Right hindlimb (tissue), 1 donor: ENCODE measurements at regions not wholly inside any gene's neighbourhood (a gene's known extent, or its start where the extent isn't known, plus 50 kb on each side); places are given as distances from the start of the nearest gene placed in this dataset.
A peak's percentile ranks its signal among the peaks of the same experiment; 100 is the strongest.
"Not testable (repeated sequence)": the region's sequence is repeated elsewhere in the genome, so short reads cannot be mapped to it uniquely, and the experiment has no call there.

Source experiments
- DNase-seq: peaks from one replicate; pipeline ENCODE4 v3.0.0-alpha.2; 2018

DNA sequence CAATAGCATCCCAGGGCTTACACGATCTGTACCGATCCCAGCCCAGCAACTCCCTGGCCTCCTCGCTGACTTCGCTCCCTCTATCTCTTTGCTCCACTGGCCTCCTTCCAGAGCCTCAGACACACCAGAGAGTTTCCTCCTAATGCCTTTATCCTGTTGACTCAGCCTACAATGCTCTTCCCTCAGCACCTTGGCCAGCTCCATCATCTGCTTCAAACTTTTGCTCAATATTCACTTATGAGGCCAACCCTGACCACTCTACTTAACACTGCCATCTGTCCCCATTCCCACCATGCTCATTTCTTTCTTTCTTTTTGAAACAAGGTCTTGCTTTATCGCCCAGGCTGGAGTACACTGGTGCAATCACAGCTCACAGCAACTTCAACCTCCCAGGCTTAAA lies 180.9 kb downstream of the CEP170 start:
- DNase-seq, result not testable (repeated sequence)

DNA sequence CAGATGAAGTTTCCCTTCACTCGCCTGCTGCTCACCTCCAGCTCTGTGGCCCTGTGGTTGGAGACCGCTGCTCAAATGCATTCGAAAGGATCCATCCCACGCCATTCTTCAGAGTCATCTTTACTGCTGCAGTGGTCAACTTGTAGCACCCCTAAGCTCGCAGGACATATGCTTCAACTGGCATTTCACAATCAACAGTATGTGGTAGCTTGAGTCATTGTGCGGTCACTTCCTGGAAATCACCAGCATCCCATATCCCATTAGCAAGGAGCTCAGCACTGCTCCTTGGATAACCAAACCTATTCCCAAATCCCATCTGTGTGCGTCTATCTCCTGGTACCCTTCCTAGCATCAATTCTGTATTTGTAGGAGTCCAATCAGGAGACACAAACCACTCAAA lies 188.0 kb downstream of the CEP170 start:
- DNase-seq, result not testable (repeated sequence)

DNA sequence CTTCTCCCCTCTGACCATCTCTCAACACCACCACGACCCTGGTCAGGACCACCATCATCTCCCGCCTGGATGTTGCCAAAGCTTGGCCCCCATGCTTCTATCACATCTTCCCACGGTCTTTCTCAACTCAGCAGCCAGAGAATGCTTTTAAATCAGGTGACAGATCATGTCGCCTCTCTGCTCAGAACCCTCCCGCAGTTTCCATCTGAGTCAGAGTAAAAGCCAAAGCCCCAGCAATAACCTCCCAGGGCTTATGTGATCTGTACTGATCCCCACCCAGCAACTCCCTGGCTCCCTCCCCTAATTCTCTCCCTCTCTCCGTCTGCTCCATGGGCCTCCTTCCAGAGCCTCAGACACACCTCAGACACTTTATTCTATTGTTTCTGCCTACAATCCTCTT lies 193.1 kb downstream of the CEP170 start:
- DNase-seq, result not testable (repeated sequence)

- DNase-seq, result not testable (repeated sequence)
These were observed 199.6 kb downstream of the CEP170 start for GRCh38 chr1:243055510-243055909.

DNA sequence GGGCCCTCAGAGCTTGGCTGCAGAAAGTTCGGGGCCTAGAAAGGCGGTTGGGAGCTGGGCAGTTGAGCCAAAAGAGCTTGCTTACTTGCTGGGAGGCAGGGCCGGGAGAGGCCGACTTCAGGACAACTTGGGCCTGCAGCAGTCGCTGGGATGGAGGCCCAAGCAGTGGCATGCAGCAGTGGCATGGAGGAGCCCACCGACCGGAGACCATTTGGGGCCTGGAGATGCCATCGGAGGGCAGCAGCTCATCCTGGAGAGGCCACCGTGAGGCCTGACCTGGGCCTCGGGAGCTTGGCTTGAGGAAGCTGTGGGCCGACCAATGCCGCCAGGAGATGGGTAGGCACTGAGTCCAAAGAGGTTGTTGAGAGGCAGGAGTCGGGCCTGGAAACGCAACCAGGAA lies 200.0 kb downstream of the CEP170 start:
- not testable (repeated sequence) for DNase-seq

- not testable (repeated sequence) for DNase-seq
These were observed 200.4 kb downstream of the CEP170 start for GRCh38 chr1:243054681-243055080.

- not testable (repeated sequence) for DNase-seq
These were observed 202.0 kb downstream of the CEP170 start for GRCh38 chr1:243053048-243053447.

GRCh38 chr1:243050613-243051012 lies 204.5 kb downstream of the CEP170 start:
- not testable (repeated sequence) for DNase-seq

GRCh38 chr1:243049716-243050115 lies 205.4 kb downstream of the CEP170 start:
- not testable (repeated sequence) for DNase-seq

DNA sequence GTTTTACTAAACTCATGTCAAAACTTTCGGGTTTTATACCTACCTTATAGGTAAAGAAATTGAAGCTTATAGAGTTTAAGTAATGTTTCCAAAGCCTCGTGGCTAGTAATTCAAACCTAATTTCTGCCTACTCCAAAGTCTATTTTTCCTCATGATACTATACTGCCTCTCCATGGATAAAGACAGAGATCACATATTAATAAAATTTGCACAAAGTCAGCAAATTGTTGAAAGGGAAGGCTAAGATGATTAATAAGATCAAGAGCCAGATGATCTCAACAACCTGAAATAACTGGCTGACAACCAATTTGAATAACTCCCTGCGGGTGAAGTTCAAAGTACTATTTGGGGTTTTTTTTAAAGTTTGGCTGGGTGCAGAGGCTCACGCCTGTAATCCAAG lies 233.7 kb downstream of the CEP170 start:
- not testable (repeated sequence) for DNase-seq

GRCh38 chr1:243019030-243019635 lies 235.9 kb downstream of the CEP170 start:
- DNase-seq, result not testable (repeated sequence)

GRCh38 chr1:243010719-243011118 lies 244.4 kb downstream of the CEP170 start:
- DNase-seq, result not testable (repeated sequence)

GRCh38 chr1:243001003-243001402 lies 254.1 kb downstream of the CEP170 start:
- not testable (repeated sequence) for DNase-seq

GRCh38 chr1:242992776-242993175 lies 262.3 kb downstream of the CEP170 start:
- DNase-seq, result not testable (repeated sequence)

GRCh38 chr1:242985096-242985495 lies 270.0 kb downstream of the CEP170 start:
- not testable (repeated sequence) for DNase-seq

DNA sequence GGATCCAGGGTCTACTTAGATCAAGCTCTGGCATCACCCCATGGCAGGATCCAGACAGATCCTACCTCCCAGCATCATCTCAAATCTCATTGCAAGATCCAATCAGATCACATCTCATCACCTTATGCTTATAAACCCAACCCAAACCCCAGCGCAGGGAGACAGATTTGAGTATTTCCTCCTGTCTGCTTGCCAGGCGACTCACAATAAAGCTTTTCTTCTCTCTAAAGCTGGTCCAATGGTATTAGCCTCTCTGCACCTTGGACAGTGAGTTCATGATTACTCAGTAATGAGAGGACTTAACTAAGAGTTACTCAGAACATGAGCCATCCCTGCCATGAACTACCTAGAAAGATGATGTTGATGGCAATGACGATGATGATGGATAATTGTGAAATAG lies 281.7 kb downstream of the CEP170 start:
- DNase-seq, result not testable (repeated sequence)

GRCh38 chr1:242966892-242967291 lies 288.2 kb downstream of the CEP170 start:
- DNase-seq, result no peak

DNA sequence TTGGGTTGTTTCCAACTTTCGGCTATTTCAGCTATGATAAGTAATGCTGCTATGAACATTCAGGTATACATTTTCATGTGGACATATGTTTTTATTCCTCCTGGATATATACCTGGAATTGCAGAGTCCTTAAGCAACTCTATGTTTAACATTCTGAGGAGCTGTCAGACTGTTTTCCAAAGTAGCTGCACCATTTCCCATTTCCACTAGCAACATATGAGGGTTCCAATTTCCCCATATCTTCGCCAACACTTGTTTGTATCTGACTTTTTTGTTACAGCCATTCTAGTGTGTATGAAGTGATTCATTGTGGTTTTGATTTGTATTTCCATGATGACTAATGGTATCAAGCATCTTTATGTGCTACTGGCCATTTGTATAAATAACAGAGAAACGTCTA lies 295.7 kb downstream of the CEP170 start:
- DNase-seq, result not testable (repeated sequence)

DNA sequence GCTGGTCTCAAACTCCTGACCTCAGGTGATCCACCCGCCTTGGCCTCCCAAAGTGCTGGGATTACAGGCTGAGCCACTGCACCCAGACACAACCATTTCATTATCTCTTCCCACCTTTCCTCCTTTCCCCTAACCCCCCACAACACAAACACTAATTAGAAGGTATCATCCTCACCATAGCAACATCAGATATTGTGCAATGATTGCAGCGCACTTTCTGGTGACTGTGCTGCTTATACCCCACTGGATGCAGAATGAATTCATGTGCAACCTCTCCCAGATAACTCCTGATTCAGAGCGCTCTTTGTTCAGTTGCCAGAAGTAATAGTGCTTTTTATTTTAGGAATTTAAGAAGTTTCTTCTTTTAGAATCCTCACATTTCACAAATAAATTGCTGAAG lies 300.1 kb downstream of the CEP170 start:
- not testable (repeated sequence) for DNase-seq

- no peak for DNase-seq
These were observed 308.9 kb downstream of the CEP170 start for GRCh38 chr1:242946206-242946605.

- not testable (repeated sequence) for DNase-seq
These were observed 318.4 kb downstream of the CEP170 start for GRCh38 chr1:242936725-242937124.

- peak; percentile 80 for DNase-seq
These were observed 330.4 kb downstream of the CEP170 start for GRCh38 chr1:242924717-242925116.

DNA sequence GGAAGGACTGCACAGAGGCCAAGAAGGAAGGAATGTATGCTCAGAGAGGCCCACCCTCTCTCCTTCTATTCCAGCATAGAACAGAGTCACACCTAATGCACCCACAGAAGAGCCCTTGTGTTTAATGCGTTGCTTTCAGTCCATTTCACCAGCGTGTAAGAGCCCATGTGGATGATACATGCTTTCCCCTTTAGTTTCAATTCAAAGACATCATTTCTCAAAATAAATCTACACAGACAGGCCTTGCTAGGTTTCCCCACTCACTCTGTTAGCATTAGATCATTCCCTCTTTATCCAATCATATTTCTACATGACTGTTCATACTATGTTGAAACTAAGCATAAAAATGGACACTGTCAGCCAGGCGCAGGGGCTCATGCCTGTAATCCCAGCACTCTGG lies 331.5 kb downstream of the CEP170 start:
- DNase-seq, result not testable (repeated sequence)

GRCh38 chr1:242914729-242915128 lies 340.4 kb downstream of the CEP170 start:
- not testable (repeated sequence) for DNase-seq

- not testable (repeated sequence) for DNase-seq
These were observed 342.2 kb downstream of the CEP170 start for GRCh38 chr1:242912855-242913254.
